ENCODE measurements at regions not wholly inside any gene's neighbourhood (a gene's known extent, or its start where the extent isn't known, plus 50 kb on each side); places are given as distances from the start of the nearest gene placed in this dataset.

DNA sequence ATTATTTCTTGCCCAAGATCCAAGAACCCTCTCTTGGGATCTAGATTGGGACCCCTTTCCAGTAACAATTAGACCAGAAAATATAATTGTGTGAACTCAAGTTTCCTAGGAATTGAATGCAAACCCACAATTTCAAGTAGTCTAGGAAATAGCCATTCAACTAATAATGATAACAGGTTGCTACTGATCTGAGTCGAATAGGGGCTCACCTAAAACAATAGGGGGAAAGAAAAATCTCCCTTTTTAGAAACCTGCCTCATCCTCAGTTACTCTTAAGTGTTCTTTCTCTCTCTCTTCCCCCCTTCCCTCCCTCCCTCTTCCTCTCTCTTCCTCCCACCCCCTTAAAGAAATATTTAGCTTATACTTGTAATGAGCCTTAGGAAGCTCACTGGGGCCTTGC is 555.3 kb downstream of the IGSF11 start:
- TF ChIP-seq, protein P1, sequence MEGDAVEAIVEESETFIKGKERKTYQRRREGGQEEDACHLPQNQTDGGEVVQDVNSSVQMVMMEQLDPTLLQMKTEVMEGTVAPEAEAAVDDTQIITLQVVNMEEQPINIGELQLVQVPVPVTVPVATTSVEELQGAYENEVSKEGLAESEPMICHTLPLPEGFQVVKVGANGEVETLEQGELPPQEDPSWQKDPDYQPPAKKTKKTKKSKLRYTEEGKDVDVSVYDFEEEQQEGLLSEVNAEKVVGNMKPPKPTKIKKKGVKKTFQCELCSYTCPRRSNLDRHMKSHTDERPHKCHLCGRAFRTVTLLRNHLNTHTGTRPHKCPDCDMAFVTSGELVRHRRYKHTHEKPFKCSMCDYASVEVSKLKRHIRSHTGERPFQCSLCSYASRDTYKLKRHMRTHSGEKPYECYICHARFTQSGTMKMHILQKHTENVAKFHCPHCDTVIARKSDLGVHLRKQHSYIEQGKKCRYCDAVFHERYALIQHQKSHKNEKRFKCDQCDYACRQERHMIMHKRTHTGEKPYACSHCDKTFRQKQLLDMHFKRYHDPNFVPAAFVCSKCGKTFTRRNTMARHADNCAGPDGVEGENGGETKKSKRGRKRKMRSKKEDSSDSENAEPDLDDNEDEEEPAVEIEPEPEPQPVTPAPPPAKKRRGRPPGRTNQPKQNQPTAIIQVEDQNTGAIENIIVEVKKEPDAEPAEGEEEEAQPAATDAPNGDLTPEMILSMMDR (IDR thresholded peaks at IDR 0.05): no peak
- no peak for TF ChIP-seq POLR2A (IDR thresholded peaks at IDR 0.05)

Measured in lower leg skin (tissue), 3 donors.